ENCODE measurements at regions not wholly inside any gene's neighbourhood (a gene's known extent, or its start where the extent isn't known, plus 50 kb on each side); places are given as distances from the start of the nearest gene placed in this dataset.
"Not testable (repeated sequence)": the region's sequence is repeated elsewhere in the genome, so short reads cannot be mapped to it uniquely, and the experiment has no call there.

- TF ChIP-seq CTCF (IDR thresholded peaks at IDR 0.05; ENCODE audit: extremely low read depth, insufficient read depth, missing control alignments) = no peak
- no peak for DNase-seq (ENCODE audit: low spot score)
- in situ Hi-C loops (cut with MboI; ENCODE audit: low pct_unique_long_range_greater_than_20kb, low sequenced_read_pairs, unreplicated experiment) = no loop called here
These were observed 90.0 kb upstream of the GDNF start for GRCh38 chr5:37929791-37930190.

- DNase-seq (ENCODE audit: low spot score); in situ Hi-C loops (cut with MboI; ENCODE audit: low pct_unique_long_range_greater_than_20kb, low sequenced_read_pairs, unreplicated experiment): not testable (repeated sequence)
These were observed 87.9 kb upstream of the GDNF start for GRCh38 chr5:37927753-37928152.

- in situ Hi-C loops (cut with MboI; ENCODE audit: low pct_unique_long_range_greater_than_20kb, low sequenced_read_pairs, unreplicated experiment) = no loop called here
- no peak for DNase-seq (ENCODE audit: low spot score)
- no peak for TF ChIP-seq CTCF (IDR thresholded peaks at IDR 0.05; ENCODE audit: extremely low read depth, insufficient read depth, missing control alignments)
These were observed 86.9 kb upstream of the GDNF start for GRCh38 chr5:37926732-37927131.

DNA sequence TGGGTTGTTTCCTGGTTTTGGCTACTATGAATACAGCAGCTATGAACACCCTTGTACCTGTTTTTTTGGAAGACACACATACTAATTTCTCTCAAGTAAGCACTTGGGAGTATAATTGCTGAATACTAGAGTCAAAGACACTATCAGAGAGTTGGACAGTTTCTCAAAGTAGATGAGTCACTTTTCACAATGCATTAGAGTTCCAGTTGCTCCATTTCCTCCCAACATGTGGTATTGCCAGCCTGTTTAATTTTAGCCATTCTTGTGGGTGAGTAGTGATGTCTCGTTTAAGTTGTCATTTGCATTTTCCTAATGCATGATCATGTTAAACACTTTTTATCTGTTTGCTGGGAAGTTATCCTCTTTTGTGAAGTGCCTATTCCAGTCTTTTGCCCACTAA, 81.6 kb upstream of the GDNF start:
- DNase-seq (ENCODE audit: low spot score) = no peak
- TF ChIP-seq CTCF (IDR thresholded peaks at IDR 0.05; ENCODE audit: extremely low read depth, insufficient read depth, missing control alignments) = no peak
- in situ Hi-C loops (cut with MboI; ENCODE audit: low pct_unique_long_range_greater_than_20kb, low sequenced_read_pairs, unreplicated experiment) = no loop called here

DNA sequence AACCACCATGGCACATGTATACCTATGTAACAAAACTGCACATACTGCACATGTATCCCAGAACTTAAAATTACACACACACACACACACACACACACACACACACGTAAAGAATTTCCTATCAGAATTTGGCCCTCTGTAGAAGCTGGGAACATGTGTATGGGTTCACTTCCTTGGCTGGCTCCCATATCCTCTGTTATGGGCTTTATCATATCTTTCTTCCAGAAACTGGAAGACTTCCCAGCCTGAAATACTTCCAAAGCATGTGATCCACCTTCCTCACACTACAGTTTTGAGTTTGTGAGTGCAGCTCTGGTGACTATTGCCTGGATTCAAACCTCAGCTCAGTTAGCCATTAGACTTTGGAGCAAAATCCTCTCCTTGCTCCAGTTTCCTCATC, 78.6 kb upstream of the GDNF start:
- DNase-seq (ENCODE audit: low spot score) = no peak
- in situ Hi-C loops (cut with MboI; ENCODE audit: low pct_unique_long_range_greater_than_20kb, low sequenced_read_pairs, unreplicated experiment) = no loop called here
- no peak for TF ChIP-seq CTCF (IDR thresholded peaks at IDR 0.05; ENCODE audit: extremely low read depth, insufficient read depth, missing control alignments)

GRCh38 chr5:37916525-37916924, 76.7 kb upstream of the GDNF start:
- TF ChIP-seq CTCF (IDR thresholded peaks at IDR 0.05; ENCODE audit: extremely low read depth, insufficient read depth, missing control alignments) = no peak
- no peak for DNase-seq (ENCODE audit: low spot score)
- in situ Hi-C loops (cut with MboI; ENCODE audit: low pct_unique_long_range_greater_than_20kb, low sequenced_read_pairs, unreplicated experiment) = no loop called here

- in situ Hi-C loops (cut with MboI; ENCODE audit: low pct_unique_long_range_greater_than_20kb, low sequenced_read_pairs, unreplicated experiment) = no loop called here
These were observed 75.4 kb upstream of the GDNF start for GRCh38 chr5:37915097-37915736.

GRCh38 chr5:37909610-37910266, 69.9 kb upstream of the GDNF start:
- in situ Hi-C loops (cut with MboI; ENCODE audit: low pct_unique_long_range_greater_than_20kb, low sequenced_read_pairs, unreplicated experiment); DNase-seq (ENCODE audit: low spot score): not testable (repeated sequence)

More at GRCh38 chr5:37915097-37915736, 75.4 kb upstream of the GDNF start:
- no peak for TF ChIP-seq CTCF (IDR thresholded peaks at IDR 0.05; ENCODE audit: extremely low read depth, insufficient read depth, missing control alignments)
- no peak for DNase-seq (ENCODE audit: low spot score)

All from GM13977 (cell line).